HCT116 (cell line): ENCODE measurements at regions not wholly inside any gene's neighbourhood (a gene's known extent, or its start where the extent isn't known, plus 50 kb on each side); places are given as distances from the start of the nearest gene placed in this dataset.

ENCODE experiments used
- EZH2 ChIP-seq: fragments of 200-600 bp; sonication (generic); IDR thresholded peaks from 2 replicates; pipeline ENCODE4 v1.6.1; 2017; ENCODE audit warnings: antibody characterized with exemption, mixed run types
- ZBTB33 ChIP-seq: IDR thresholded peaks from 2 replicates; pipeline ENCODE4 v1.6.1; 2011; ENCODE audit warnings: mild to moderate bottlenecking, low read length, moderate library complexity; ENCODE audit not compliant: insufficient replicate concordance; ENCODE audit errors: extremely low read depth
- TF ChIP-seq, protein P1 (sequence below), 3 experiments: fragments of 200-600 bp in 1 of 3; sonication (generic) in 1 of 3; IDR thresholded peaks in 2 of 3; conservative IDR thresholded peaks in 1 of 3; 2 replicates each; pipeline ENCODE4 v1.5.1; 2012 to 2017; ENCODE audit warnings: low read depth in 2 of 3, low read length in 2 of 3, antibody characterized with exemption in 1 of 3, borderline replicate concordance in 1 of 3, control low read depth in 1 of 3, mild to moderate bottlenecking in 1 of 3, mixed read lengths in 1 of 3, mixed run types in 1 of 3, moderate library complexity in 1 of 3; ENCODE audit not compliant: insufficient read depth in 1 of 3

DNA sequence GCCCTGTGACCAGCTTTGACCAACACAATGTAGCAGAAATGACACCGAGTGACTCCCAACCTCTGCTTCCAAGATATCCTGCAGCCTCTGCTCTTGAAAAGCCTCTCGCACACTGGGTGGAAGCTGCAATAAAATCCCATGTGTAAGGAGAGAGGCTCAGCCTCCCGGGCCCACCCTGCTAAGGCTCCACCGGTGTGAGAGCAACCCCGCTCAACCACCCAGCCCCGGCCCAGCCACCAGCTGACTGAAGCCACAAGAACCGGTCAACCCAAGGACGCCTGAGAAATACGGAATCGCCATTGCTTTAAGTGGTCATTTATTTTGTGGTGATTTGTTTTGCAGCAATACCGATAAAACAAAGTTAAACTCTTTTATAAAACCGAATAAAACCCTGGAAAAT lies 452.8 kb upstream of the SMIM21 start:
- TF ChIP-seq, protein P1, sequence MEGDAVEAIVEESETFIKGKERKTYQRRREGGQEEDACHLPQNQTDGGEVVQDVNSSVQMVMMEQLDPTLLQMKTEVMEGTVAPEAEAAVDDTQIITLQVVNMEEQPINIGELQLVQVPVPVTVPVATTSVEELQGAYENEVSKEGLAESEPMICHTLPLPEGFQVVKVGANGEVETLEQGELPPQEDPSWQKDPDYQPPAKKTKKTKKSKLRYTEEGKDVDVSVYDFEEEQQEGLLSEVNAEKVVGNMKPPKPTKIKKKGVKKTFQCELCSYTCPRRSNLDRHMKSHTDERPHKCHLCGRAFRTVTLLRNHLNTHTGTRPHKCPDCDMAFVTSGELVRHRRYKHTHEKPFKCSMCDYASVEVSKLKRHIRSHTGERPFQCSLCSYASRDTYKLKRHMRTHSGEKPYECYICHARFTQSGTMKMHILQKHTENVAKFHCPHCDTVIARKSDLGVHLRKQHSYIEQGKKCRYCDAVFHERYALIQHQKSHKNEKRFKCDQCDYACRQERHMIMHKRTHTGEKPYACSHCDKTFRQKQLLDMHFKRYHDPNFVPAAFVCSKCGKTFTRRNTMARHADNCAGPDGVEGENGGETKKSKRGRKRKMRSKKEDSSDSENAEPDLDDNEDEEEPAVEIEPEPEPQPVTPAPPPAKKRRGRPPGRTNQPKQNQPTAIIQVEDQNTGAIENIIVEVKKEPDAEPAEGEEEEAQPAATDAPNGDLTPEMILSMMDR (IDR thresholded peaks at IDR 0.05 in 2 of 3, conservative IDR thresholded peaks at IDR 0.05 in 1 of 3; ENCODE audit: borderline replicate concordance in 1 of 3, insufficient read depth in 1 of 3, low read depth in 2 of 3, low read length in 2 of 3), result no peak
- TF ChIP-seq EZH2 (no peak), ZBTB33 (no peak)
